Upper lobe of left lung (tissue), 4 donors: ENCODE measurements at regions not wholly inside any gene's neighbourhood (a gene's known extent, or its start where the extent isn't known, plus 50 kb on each side); places are given as distances from the start of the nearest gene placed in this dataset.

Experiments used
- CTCF ChIP-seq, 6 experiments: fragments of 450-650 bp in 4 of 6; fragments of 200-600 bp in 2 of 6; sonication (generic) in 2 of 6; IDR thresholded peaks; one replicate each; pipeline ENCODE4 v1.5.1; 2016 to 2019; ENCODE audit warnings: antibody characterized with exemption in 6 of 6
- EP300 ChIP-seq, 4 donors: sonication (generic); formaldehyde crosslinking; IDR thresholded peaks; one replicate each; pipeline ENCODE4 v1.5.1; 2017; ENCODE audit warnings: antibody characterized with exemption in 4 of 4, control low read depth in 2 of 4
- POLR2AphosphoS5 ChIP-seq, 2 donors: sonication (generic); formaldehyde crosslinking; IDR thresholded peaks; one replicate each; pipeline ENCODE4 v1.5.1; 2017; ENCODE audit warnings: antibody characterized with exemption in 2 of 2

DNA sequence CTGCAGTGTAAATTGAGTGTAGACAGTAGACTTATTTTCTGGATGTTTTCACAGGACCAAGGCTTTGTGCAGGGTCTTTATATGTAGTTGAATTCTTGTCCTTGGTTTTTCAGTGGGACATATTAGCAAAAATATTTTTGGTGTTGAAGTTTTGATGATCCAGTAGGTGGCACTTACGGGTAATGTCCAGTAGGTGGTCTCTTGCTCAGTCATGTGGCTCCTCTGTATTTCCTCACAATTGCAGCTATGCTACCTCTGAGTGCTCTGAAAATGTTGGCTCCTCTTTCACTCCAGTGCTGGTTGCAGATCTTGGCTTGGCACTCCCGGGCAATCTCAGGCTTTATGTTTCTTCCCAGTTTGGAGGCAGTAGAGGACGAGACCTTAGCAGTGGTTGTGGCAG is 419.8 kb upstream of the AMOT start:
- TF ChIP-seq EP300 (IDR thresholded peaks at IDR 0.05) (no peak), CTCF (IDR thresholded peaks at IDR 0.05) (no peak), POLR2AphosphoS5 (IDR thresholded peaks at IDR 0.05) (no peak)
